A549 (cell line): ENCODE measurements at regions not wholly inside any gene's neighbourhood (a gene's known extent, or its start where the extent isn't known, plus 50 kb on each side); places are given as distances from the start of the nearest gene placed in this dataset.

Experiments used
- ATAC-seq, 2 experiments: fragments of 200-7000 bp in 1 of 2; fragments of >200 bp in 1 of 2; cut with Nextera tagmentation in 1 of 2; cut with Tn5 transposase in 1 of 2; 3 replicates each; pipeline versions ENCODE4 v1.8.0 to v1.9.1; 2018 to 2020; ENCODE audit warnings: mild to moderate bottlenecking in 1 of 2, moderate library complexity in 1 of 2
- CTCF ChIA-PET: fragments of 300-600 bp; sonication (Branson Sonifier 250); formaldehyde crosslinking; extraction: SDS; loops from one replicate; lab custom pipeline; 2021; ENCODE audit warnings: antibody characterized with exemption, inconsistent platforms; lab: Yijun Ruan, JAX
- POLR2A ChIA-PET: fragments of 350-600 bp; formaldehyde crosslinking; extraction: SDS; loops from one replicate; lab custom pipeline; 2021; ENCODE audit warnings: antibody characterized with exemption, inconsistent platforms; lab: Yijun Ruan, JAX
- DNase-seq, 2 experiments: peaks; one replicate each; pipeline versions ENCODE4 v3.0.0 to v3.0.0-alpha.2; 2011 to 2016; ENCODE audit warnings: low read depth in 1 of 2, low spot score in 1 of 2
- FAIRE-seq: peaks from 2 replicates; lab custom pipeline; 2011; peaks lifted over from hg19 to GRCh38; lab: Jason Lieb, UNC
- H3K27ac ChIP-seq, 2 experiments: fragments of >200 bp; sonication (Bioruptor Twin); formaldehyde crosslinking; 3 replicates each; pipeline ENCODE4 v1.5.1; 2016 to 2017
- H3K4me1 ChIP-seq: fragments of >200 bp; sonication (Bioruptor Twin); formaldehyde crosslinking; 3 replicates; pipeline ENCODE4 v1.6.1; 2016
- H3K4me2 ChIP-seq: fragments of >200 bp; sonication (Bioruptor Twin); formaldehyde crosslinking; 3 replicates; pipeline ENCODE4 v1.6.1; 2016
- H3K4me3 ChIP-seq: fragments of >200 bp; sonication (Bioruptor Twin); formaldehyde crosslinking; 3 replicates; pipeline ENCODE4 v1.5.1; 2016
- H3K9me3 ChIP-seq: fragments of >200 bp; sonication (Bioruptor Twin); formaldehyde crosslinking; 3 replicates; pipeline ENCODE4 v1.6.1; 2016
- CBX2 ChIP-seq: fragments of 200-600 bp; sonication (generic); IDR thresholded peaks from 2 replicates; pipeline ENCODE4 v1.6.1; 2016; ENCODE audit warnings: low read depth, mild to moderate bottlenecking, borderline replicate concordance
- CHD2 ChIP-seq: fragments of 150-350 bp; IDR thresholded peaks from 2 replicates; pipeline ENCODE4 v1.6.1; 2014; ENCODE audit warnings: low read length; ENCODE audit not compliant: partially characterized antibody
- CHD4 ChIP-seq: fragments of 200-600 bp; sonication (generic); IDR thresholded peaks from 2 replicates; pipeline ENCODE4 v1.6.1; 2016; ENCODE audit warnings: antibody characterized with exemption, mild to moderate bottlenecking, borderline replicate concordance
- EHMT2 ChIP-seq: fragments of 200-600 bp; sonication (generic); IDR thresholded peaks from 2 replicates; pipeline ENCODE4 v1.6.1; 2016; ENCODE audit warnings: antibody characterized with exemption, low read depth, mild to moderate bottlenecking, moderate library complexity
- ESRRA ChIP-seq: fragments of 150-350 bp; IDR thresholded peaks from 2 replicates; pipeline ENCODE4 v1.6.1; 2014; ENCODE audit warnings: mild to moderate bottlenecking, low read length, borderline replicate concordance
- FOXS1 ChIP-seq: fragments of 250-450 bp; sonication (Bioruptor Pico); IDR thresholded peaks from 2 replicates; pipeline ENCODE4 v1.5.0; 2020; ENCODE audit warnings: mild to moderate bottlenecking, moderate library complexity
- GATA3 ChIP-seq: IDR thresholded peaks from 2 replicates; pipeline ENCODE4 v1.6.1; 2012; ENCODE audit warnings: borderline replicate concordance
- HDAC2 ChIP-seq: fragments of 200-600 bp; sonication (generic); IDR thresholded peaks from 2 replicates; pipeline ENCODE4 v1.6.1; 2016
- HEYL ChIP-seq: fragments of 250-450 bp; sonication (Bioruptor Pico); IDR thresholded peaks from 2 replicates; pipeline ENCODE4 v1.8.0; 2021; ENCODE audit warnings: mild to moderate bottlenecking, moderate library complexity
- HOXA7 ChIP-seq: fragments of 250-450 bp; sonication (Bioruptor Pico); IDR thresholded peaks from 2 replicates; pipeline ENCODE4 v1.5.0; 2020; ENCODE audit warnings: mild to moderate bottlenecking, moderate library complexity
- JUNB ChIP-seq: fragments of >200 bp; sonication (Bioruptor Twin); formaldehyde crosslinking; IDR thresholded peaks from 2 replicates; pipeline ENCODE4 v1.6.1; 2016
- MAFK ChIP-seq: fragments of 450-650 bp; IDR thresholded peaks from 2 replicates; pipeline ENCODE4 v1.6.1; 2014; ENCODE audit not compliant: partially characterized antibody
- MAX ChIP-seq: IDR thresholded peaks from 2 replicates; pipeline ENCODE4 v1.6.1; 2012
- MAZ ChIP-seq: fragments of 150-350 bp; IDR thresholded peaks from 2 replicates; pipeline ENCODE4 v1.6.1; 2014; ENCODE audit warnings: antibody characterized with exemption, low read depth, low read length, borderline replicate concordance
- MYC ChIP-seq: IDR thresholded peaks from 2 replicates; pipeline ENCODE4 v1.6.1; 2012; ENCODE audit warnings: mild to moderate bottlenecking, inconsistent platforms, low read length, improper control_type of control experiment, borderline replicate concordance
- NFE2L2 ChIP-seq: fragments of 150-350 bp; conservative IDR thresholded peaks from 2 replicates; pipeline ENCODE4 v1.6.1; 2014; ENCODE audit warnings: low read length
- NPAS2 ChIP-seq: fragments of 250-450 bp; sonication (Bioruptor Pico); IDR thresholded peaks from 2 replicates; pipeline ENCODE4 v1.8.0; 2022; ENCODE audit warnings: mild to moderate bottlenecking, moderate library complexity, borderline replicate concordance
- PBX3 ChIP-seq: IDR thresholded peaks from 2 replicates; pipeline ENCODE4 v1.6.1; 2012
- RAD21 ChIP-seq, 2 experiments: fragments of >200 bp in 1 of 2; sonication (Bioruptor Twin) in 1 of 2; formaldehyde crosslinking in 1 of 2; IDR thresholded peaks in 1 of 2; conservative IDR thresholded peaks in 1 of 2; 2 replicates in 1 of 2; 3 replicates in 1 of 2; pipeline ENCODE4 v1.6.1; 2012 to 2018; ENCODE audit warnings: inconsistent platforms in 1 of 2
- RARB ChIP-seq: fragments of 250-450 bp; sonication (Bioruptor Pico); IDR thresholded peaks from 2 replicates; pipeline ENCODE4 v1.8.0; 2021; ENCODE audit warnings: mild to moderate bottlenecking, moderate library complexity
- RCOR1 ChIP-seq: fragments of 150-350 bp; IDR thresholded peaks from 2 replicates; pipeline ENCODE4 v1.6.1; 2014; ENCODE audit warnings: antibody characterized with exemption, low read length, low read depth
- REST ChIP-seq: fragments of 200-600 bp; sonication (generic); IDR thresholded peaks from 2 replicates; pipeline ENCODE4 v1.6.1; 2016; ENCODE audit warnings: antibody characterized with exemption, mild to moderate bottlenecking, moderate library complexity
- SMC3 ChIP-seq: fragments of >200 bp; sonication (Bioruptor Twin); formaldehyde crosslinking; IDR thresholded peaks from 3 replicates; pipeline ENCODE4 v1.6.1; 2018; ENCODE audit warnings: inconsistent platforms
- SREBF2 ChIP-seq: fragments of 450-650 bp; IDR thresholded peaks from 2 replicates; pipeline ENCODE4 v1.6.1; 2014; ENCODE audit warnings: mild to moderate bottlenecking, moderate library complexity
- TP53 ChIP-seq: fragments of 250-450 bp; sonication (Bioruptor Pico); IDR thresholded peaks from 2 replicates; pipeline ENCODE4 v1.5.0; 2021; ENCODE audit warnings: mild to moderate bottlenecking, moderate library complexity
- USF2 ChIP-seq: fragments of 450-650 bp; IDR thresholded peaks from 2 replicates; pipeline ENCODE4 v1.6.1; 2014; ENCODE audit warnings: antibody characterized with exemption
- ZC3H11A ChIP-seq: fragments of 450-650 bp; IDR thresholded peaks from 2 replicates; pipeline ENCODE4 v1.6.1; 2014; ENCODE audit warnings: antibody characterized with exemption, mild to moderate bottlenecking
- ZFP36 ChIP-seq: fragments of 450-650 bp; IDR thresholded peaks from 2 replicates; pipeline ENCODE4 v1.6.1; 2014; ENCODE audit warnings: borderline replicate concordance; ENCODE audit not compliant: partially characterized antibody
- ZNF302 ChIP-seq: fragments of 250-450 bp; sonication (Bioruptor Pico); IDR thresholded peaks from 2 replicates; pipeline ENCODE4 v1.9.0; 2021; ENCODE audit warnings: inconsistent platforms, mild to moderate bottlenecking, moderate library complexity
- ZSCAN20 ChIP-seq: fragments of 250-450 bp; sonication (Bioruptor Pico); IDR thresholded peaks from 2 replicates; pipeline ENCODE4 v1.8.0; 2022; ENCODE audit warnings: mild to moderate bottlenecking, moderate library complexity
- WGBS: methylation state at CpG from one replicate; pipeline ENCODE4 v1.1.6; 2017; ENCODE audit errors: missing lambda C conversion rate; 5-methylcytosine and 5-hydroxymethylcytosine counted together

GRCh38 chr2:2688254-2688653 lies 357.2 kb upstream of the MYT1L start:
- Histone ChIP-seq H3K27ac (no peak overlapping the region), H3K4me3 (no peak overlapping the region), H3K4me1 (no peaks in the 10 kb centered on the region), H3K4me2 (no peak overlapping the region)
- ATAC-seq (no peak), FAIRE-seq (no peak), DNase-seq (no peak)
- CTCF ChIA-PET: no interaction called here
- WGBS: 31% methylated on average over 6 of the region's 6 CpGs
- TF ChIP-seq MYC (no peak), RCOR1 (no peak), HOXA7 (CRISPR knock-in tag) (no peak), SMC3 (no peak)
- TF ChIP-seq, all 56 proteins: peak for 0
- H3K9me3 ChIP-seq: no peaks in the 10 kb centered on the region
- POLR2A ChIA-PET: no interaction called here

GRCh38 chr2:2687745-2688144 lies 356.7 kb upstream of the MYT1L start:
- H3K9me3 ChIP-seq: no peaks in the 10 kb centered on the region
- no peak overlapping the region for H3K4me3 ChIP-seq
- H3K27ac ChIP-seq: no peak overlapping the region
- no peak for FAIRE-seq
- no peaks in the 10 kb centered on the region for H3K4me1 ChIP-seq
- WGBS: 28% methylated on average over 5 of the region's 5 CpGs
- TF ChIP-seq EHMT2 (no peak), SREBF2 (no peak), ZNF302 (no peak), HOXA7 (CRISPR knock-in tag) (no peak), RARB (CRISPR knock-in tag) (no peak), HDAC2 (no peak), NFE2L2 (no peak), ZSCAN20 (no peak), CBX2 (no peak), REST (no peak), HEYL (CRISPR knock-in tag) (no peak), RCOR1 (no peak), RAD21 (conservative IDR thresholded peaks at IDR 0.05 in 1 of 2, IDR thresholded peaks at IDR 0.05 in 1 of 2) (no peak), MAFK (no peak), JUNB (no peak), ESRRA (no peak), NPAS2 (CRISPR knock-in tag) (no peak), CHD2 (no peak)
- POLR2A ChIA-PET: no interaction called here
- DNase-seq: no peak
- CTCF ChIA-PET: interaction anchor here (0.6 kb wide), 1 partner anchor 1384 kb away, joined by 3 read pairs; no protein-coding TSS in a partner anchor
- H3K4me2 ChIP-seq: no peak overlapping the region
- ATAC-seq: no peak

GRCh38 chr2:2686222-2686621 lies 355.1 kb upstream of the MYT1L start:
- Histone ChIP-seq H3K4me3 (no peak overlapping the region), H3K9me3 (no peaks in the 10 kb centered on the region), H3K27ac (no peak overlapping the region), H3K4me2 (no peak overlapping the region)
- WGBS: 22% methylated on average over 9 of the region's 9 CpGs
- FAIRE-seq (no peak), DNase-seq (no peak), ATAC-seq (no peak)
- ChIA-PET POLR2A (no interaction called here), CTCF (interaction anchor here (0.6 to 0.7 kb wide), 2 partner anchors 17 to 84 kb away, joined by 3 read pairs; no protein-coding TSS in a partner anchor)
- no peak for TF ChIP-seq CHD2
- TF ChIP-seq USF2: no peak
- no peak for TF ChIP-seq JUNB
- no peak for TF ChIP-seq TP53 (CRISPR knock-in tag)
- TF ChIP-seq NFE2L2: no peak
- TF ChIP-seq MAZ: no peak
- TF ChIP-seq MAX: no peak
- TF ChIP-seq FOXS1 (CRISPR knock-in tag): no peak
- no peak for TF ChIP-seq GATA3
- no peak for TF ChIP-seq ZFP36
- TF ChIP-seq CHD4: no peak
- no peak for TF ChIP-seq PBX3
- TF ChIP-seq RARB (CRISPR knock-in tag): no peak
- TF ChIP-seq ESRRA: no peak
- no peak for TF ChIP-seq RAD21 (conservative IDR thresholded peaks at IDR 0.05 in 1 of 2, IDR thresholded peaks at IDR 0.05 in 1 of 2)
- no peak for TF ChIP-seq ZC3H11A
- TF ChIP-seq, all 56 proteins: peak for 0
- no peaks in the 10 kb centered on the region for H3K4me1 ChIP-seq
